ENCODE measurements at regions not wholly inside any gene's neighbourhood (a gene's known extent, or its start where the extent isn't known, plus 50 kb on each side); places are given as distances from the start of the nearest gene placed in this dataset.
"Not testable (repeated sequence)": the region's sequence is repeated elsewhere in the genome, so short reads cannot be mapped to it uniquely, and the experiment has no call there.

- H3K9me3 ChIP-seq (ENCODE audit: control insufficient read depth in 2 of 2, low read length in 2 of 2): no peaks in the 10 kb centered on the region
- no peaks in the 10 kb centered on the region for H3K36me3 ChIP-seq (ENCODE audit: control insufficient read depth in 2 of 2, insufficient read depth in 2 of 2, low read length in 2 of 2)
- H3K4me3 ChIP-seq (ENCODE audit: low read length in 2 of 2): no peak overlapping the region
- no peak overlapping the region for H3K9ac ChIP-seq (ENCODE audit: low read length in 2 of 2)
- no peaks in the 10 kb centered on the region for H3K4me1 ChIP-seq (ENCODE audit: control insufficient read depth, insufficient read depth, low read length)
- no peak overlapping the region for H3K27ac ChIP-seq (ENCODE audit: low read length)
- H3K27me3 ChIP-seq (ENCODE audit: control insufficient read depth in 1 of 2, insufficient read depth in 2 of 2, low read length in 2 of 2): no peaks in the 10 kb centered on the region
These were observed 105.6 kb upstream of the SMIM31 start for GRCh38 chr4:164648151-164648848.

- H3K9me3 ChIP-seq (ENCODE audit: control insufficient read depth in 2 of 2, low read length in 2 of 2): no peaks in the 10 kb centered on the region
- H3K36me3 ChIP-seq (ENCODE audit: control insufficient read depth in 2 of 2, insufficient read depth in 2 of 2, low read length in 2 of 2): no peaks in the 10 kb centered on the region
- no peak overlapping the region for H3K4me3 ChIP-seq (ENCODE audit: low read length in 2 of 2)
- H3K27ac ChIP-seq (ENCODE audit: low read length): no peak overlapping the region
- no peaks in the 10 kb centered on the region for H3K27me3 ChIP-seq (ENCODE audit: control insufficient read depth in 1 of 2, insufficient read depth in 2 of 2, low read length in 2 of 2)
- no peak overlapping the region for H3K9ac ChIP-seq (ENCODE audit: low read length in 2 of 2)
- no peaks in the 10 kb centered on the region for H3K4me1 ChIP-seq (ENCODE audit: control insufficient read depth, insufficient read depth, low read length)
These were observed 105.1 kb upstream of the SMIM31 start for GRCh38 chr4:164648849-164649212.

GRCh38 chr4:164659765-164660164, 94.2 kb upstream of the SMIM31 start:
- Histone ChIP-seq H3K9me3 (ENCODE audit: control insufficient read depth in 2 of 2, low read length in 2 of 2) (peaks cover 0 to 3% of the 10 kb centered on the region in 2 donors), H3K27me3 (ENCODE audit: control insufficient read depth in 1 of 2, insufficient read depth in 2 of 2, low read length in 2 of 2) (no peaks in the 10 kb centered on the region), H3K9ac (ENCODE audit: low read length in 2 of 2) (no peak overlapping the region), H3K4me3 (ENCODE audit: low read length in 2 of 2) (no peak overlapping the region), H3K4me1 (ENCODE audit: control insufficient read depth, insufficient read depth, low read length) (no peaks in the 10 kb centered on the region), H3K36me3 (ENCODE audit: control insufficient read depth in 2 of 2, insufficient read depth in 2 of 2, low read length in 2 of 2) (no peaks in the 10 kb centered on the region), H3K27ac (ENCODE audit: low read length) (no peak overlapping the region)

DNA sequence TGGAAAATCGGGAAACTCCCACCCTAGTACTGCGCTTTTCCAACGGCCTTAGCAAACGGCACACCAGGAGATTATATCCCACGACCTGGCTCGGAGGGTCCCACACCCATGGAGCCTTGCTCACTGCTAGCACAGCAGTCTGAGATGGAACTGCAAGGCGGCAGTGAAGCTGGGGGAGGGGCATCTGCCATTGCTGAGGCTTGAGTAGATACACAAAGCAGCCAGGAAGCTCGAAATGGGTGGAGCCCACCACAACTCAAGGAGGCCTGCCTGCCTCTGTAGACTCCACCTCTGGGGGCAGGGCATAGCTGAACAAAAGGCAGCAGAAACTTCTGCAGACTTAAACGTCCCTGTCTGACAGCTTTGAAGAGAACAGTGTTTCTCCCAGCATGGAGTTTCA, 77.8 kb upstream of the SMIM31 start:
- H3K4me1 ChIP-seq (ENCODE audit: control insufficient read depth, insufficient read depth, low read length); H3K27me3 ChIP-seq (ENCODE audit: control insufficient read depth in 1 of 2, insufficient read depth in 2 of 2, low read length in 2 of 2); H3K4me3 ChIP-seq (ENCODE audit: low read length in 2 of 2); H3K9ac ChIP-seq (ENCODE audit: low read length in 2 of 2); H3K27ac ChIP-seq (ENCODE audit: low read length); H3K9me3 ChIP-seq (ENCODE audit: control insufficient read depth in 2 of 2, low read length in 2 of 2); H3K36me3 ChIP-seq (ENCODE audit: control insufficient read depth in 2 of 2, insufficient read depth in 2 of 2, low read length in 2 of 2): not testable (repeated sequence)

DNA sequence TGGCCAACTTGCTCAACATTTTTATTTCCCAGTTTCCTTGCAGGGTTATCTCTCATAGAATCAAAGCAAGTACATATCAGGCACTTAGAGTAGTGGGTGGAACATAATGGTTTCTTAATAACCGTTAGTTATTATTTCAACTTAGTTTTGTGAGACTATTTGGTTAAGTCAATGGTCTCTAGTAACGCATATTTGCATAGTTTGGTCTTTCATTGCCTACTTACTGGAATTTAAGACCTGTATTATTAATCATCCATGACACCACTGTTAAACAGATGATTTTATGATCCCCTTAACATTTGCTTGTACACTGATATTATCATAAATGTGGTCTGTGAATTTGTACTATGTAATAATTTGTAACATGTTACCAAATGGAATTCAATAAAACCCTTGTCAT, 70.9 kb upstream of the SMIM31 start:
- Histone ChIP-seq H3K4me1 (ENCODE audit: control insufficient read depth, insufficient read depth, low read length) (no peaks in the 10 kb centered on the region), H3K36me3 (ENCODE audit: control insufficient read depth in 2 of 2, insufficient read depth in 2 of 2, low read length in 2 of 2) (no peaks in the 10 kb centered on the region), H3K4me3 (ENCODE audit: low read length in 2 of 2) (no peak overlapping the region), H3K9ac (ENCODE audit: low read length in 2 of 2) (no peak overlapping the region), H3K9me3 (ENCODE audit: control insufficient read depth in 2 of 2, low read length in 2 of 2) (no peaks in the 10 kb centered on the region), H3K27ac (ENCODE audit: low read length) (no peak overlapping the region), H3K27me3 (ENCODE audit: control insufficient read depth in 1 of 2, insufficient read depth in 2 of 2, low read length in 2 of 2) (no peaks in the 10 kb centered on the region)

DNA sequence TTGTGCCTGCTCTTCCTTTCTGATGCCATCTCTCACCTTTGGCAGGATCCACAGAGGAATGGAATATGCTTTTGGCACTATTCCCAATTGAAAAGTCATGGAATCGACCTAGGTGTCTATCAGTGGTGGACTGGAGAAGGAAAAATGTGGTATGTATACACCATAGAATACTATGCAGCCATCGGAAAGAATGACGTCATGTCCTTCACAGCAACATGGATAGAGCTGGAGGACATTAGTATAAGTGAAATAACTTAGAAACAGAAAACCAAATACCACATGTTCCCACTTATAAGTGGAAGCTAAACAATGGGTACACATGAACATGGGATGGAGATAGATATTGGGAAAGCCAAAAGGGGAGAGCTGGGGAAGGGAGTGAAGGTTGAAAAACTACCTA, 58.3 kb upstream of the SMIM31 start:
- Histone ChIP-seq H3K4me1 (ENCODE audit: control insufficient read depth, insufficient read depth, low read length) (no peaks in the 10 kb centered on the region), H3K27me3 (ENCODE audit: control insufficient read depth in 1 of 2, insufficient read depth in 2 of 2, low read length in 2 of 2) (no peaks in the 10 kb centered on the region), H3K9me3 (ENCODE audit: control insufficient read depth in 2 of 2, low read length in 2 of 2) (peaks cover 0 to 2% of the 10 kb centered on the region in 2 donors), H3K27ac (ENCODE audit: low read length) (no peak overlapping the region), H3K4me3 (ENCODE audit: low read length in 2 of 2) (no peak overlapping the region), H3K9ac (ENCODE audit: low read length in 2 of 2) (no peak overlapping the region), H3K36me3 (ENCODE audit: control insufficient read depth in 2 of 2, insufficient read depth in 2 of 2, low read length in 2 of 2) (no peaks in the 10 kb centered on the region)

- no peak overlapping the region for H3K27ac ChIP-seq (ENCODE audit: low read length)
- H3K9ac ChIP-seq (ENCODE audit: low read length in 2 of 2): no peak overlapping the region
- no peaks in the 10 kb centered on the region for H3K27me3 ChIP-seq (ENCODE audit: control insufficient read depth in 1 of 2, insufficient read depth in 2 of 2, low read length in 2 of 2)
- no peak overlapping the region for H3K4me3 ChIP-seq (ENCODE audit: low read length in 2 of 2)
- H3K9me3 ChIP-seq (ENCODE audit: control insufficient read depth in 2 of 2, low read length in 2 of 2): peaks cover 0 to 1% of the 10 kb centered on the region in 2 donors
- no peaks in the 10 kb centered on the region for H3K4me1 ChIP-seq (ENCODE audit: control insufficient read depth, insufficient read depth, low read length)
- H3K36me3 ChIP-seq (ENCODE audit: control insufficient read depth in 2 of 2, insufficient read depth in 2 of 2, low read length in 2 of 2): no peaks in the 10 kb centered on the region
These were observed 53.5 kb upstream of the SMIM31 start for GRCh38 chr4:164700471-164700870.

DNA sequence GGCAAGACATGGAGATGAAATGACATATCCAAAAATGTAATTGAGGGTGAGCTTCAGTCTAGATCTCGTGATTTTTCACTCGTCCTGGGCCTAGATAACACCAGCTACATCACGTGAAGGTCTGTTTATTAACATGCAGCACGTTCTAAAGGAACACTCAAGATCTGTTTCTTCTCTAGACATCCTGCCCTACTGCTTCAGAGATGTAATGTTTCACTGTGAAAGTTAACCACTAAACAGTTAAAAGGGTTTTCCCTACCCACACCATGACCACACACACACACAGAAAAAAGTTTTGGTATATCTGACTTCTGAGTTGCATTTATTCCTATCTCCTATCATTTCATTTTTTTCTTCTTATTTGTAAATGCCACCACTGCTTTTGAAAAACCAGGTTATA, 52.3 kb upstream of the SMIM31 start:
- no peaks in the 10 kb centered on the region for H3K4me1 ChIP-seq (ENCODE audit: control insufficient read depth, insufficient read depth, low read length)
- no peak overlapping the region for H3K4me3 ChIP-seq (ENCODE audit: low read length in 2 of 2)
- no peaks in the 10 kb centered on the region for H3K36me3 ChIP-seq (ENCODE audit: control insufficient read depth in 2 of 2, insufficient read depth in 2 of 2, low read length in 2 of 2)
- no peaks in the 10 kb centered on the region for H3K9me3 ChIP-seq (ENCODE audit: control insufficient read depth in 2 of 2, low read length in 2 of 2)
- H3K27me3 ChIP-seq (ENCODE audit: control insufficient read depth in 1 of 2, insufficient read depth in 2 of 2, low read length in 2 of 2): no peaks in the 10 kb centered on the region
- H3K9ac ChIP-seq (ENCODE audit: low read length in 2 of 2): no peak overlapping the region
- H3K27ac ChIP-seq (ENCODE audit: low read length): no peak overlapping the region
